Left ventricle myocardium inferior (tissue), 1 donor: ENCODE measurements at regions not wholly inside any gene's neighbourhood (a gene's known extent, or its start where the extent isn't known, plus 50 kb on each side); places are given as distances from the start of the nearest gene placed in this dataset.

Source experiments
- DNase-seq: peaks from one replicate; pipeline ENCODE4 v3.0.0-alpha.2; 2020
- H3K27ac ChIP-seq: fragments of 200-600 bp; replicated peaks from 2 replicates; pipeline ENCODE4 v1.8.0; 2021
- H3K27me3 ChIP-seq: fragments of 200-600 bp; 2 replicates; pipeline ENCODE4 v1.8.0; 2021; ENCODE audit warnings: low read depth
- H3K36me3 ChIP-seq: fragments of 200-600 bp; 2 replicates; pipeline ENCODE4 v1.8.0; 2021
- H3K4me1 ChIP-seq: fragments of 200-600 bp; 2 replicates; pipeline ENCODE4 v1.8.0; 2021
- H3K4me3 ChIP-seq: fragments of 200-600 bp; 2 replicates; pipeline ENCODE4 v1.8.0; 2021; ENCODE audit warnings: mild to moderate bottlenecking, moderate library complexity
- H3K9me3 ChIP-seq: fragments of 200-600 bp; replicated peaks from 2 replicates; pipeline ENCODE4 v1.8.0; 2021
- intact Hi-C: fragments of 100-400 bp; cut with micrococcal nuclease; formaldehyde crosslinking; loops from one replicate; pipeline ENCODE4 v1.11.0; 2022
- TF ChIP-seq, protein P1 (sequence below): fragments of 200-600 bp; IDR thresholded peaks from 2 replicates; pipeline ENCODE4 v1.8.0; 2021; ENCODE audit warnings: antibody characterized with exemption, mild to moderate bottlenecking, borderline replicate concordance
- donor health status: DM: no; HTN: yes; CAD: no; lungs with severe emphysema.

GRCh38 chr13:48890391-48890790 lies 85.3 kb upstream of the FNDC3A start:
- no peak overlapping the region for H3K4me3 ChIP-seq
- TF ChIP-seq, protein P1, sequence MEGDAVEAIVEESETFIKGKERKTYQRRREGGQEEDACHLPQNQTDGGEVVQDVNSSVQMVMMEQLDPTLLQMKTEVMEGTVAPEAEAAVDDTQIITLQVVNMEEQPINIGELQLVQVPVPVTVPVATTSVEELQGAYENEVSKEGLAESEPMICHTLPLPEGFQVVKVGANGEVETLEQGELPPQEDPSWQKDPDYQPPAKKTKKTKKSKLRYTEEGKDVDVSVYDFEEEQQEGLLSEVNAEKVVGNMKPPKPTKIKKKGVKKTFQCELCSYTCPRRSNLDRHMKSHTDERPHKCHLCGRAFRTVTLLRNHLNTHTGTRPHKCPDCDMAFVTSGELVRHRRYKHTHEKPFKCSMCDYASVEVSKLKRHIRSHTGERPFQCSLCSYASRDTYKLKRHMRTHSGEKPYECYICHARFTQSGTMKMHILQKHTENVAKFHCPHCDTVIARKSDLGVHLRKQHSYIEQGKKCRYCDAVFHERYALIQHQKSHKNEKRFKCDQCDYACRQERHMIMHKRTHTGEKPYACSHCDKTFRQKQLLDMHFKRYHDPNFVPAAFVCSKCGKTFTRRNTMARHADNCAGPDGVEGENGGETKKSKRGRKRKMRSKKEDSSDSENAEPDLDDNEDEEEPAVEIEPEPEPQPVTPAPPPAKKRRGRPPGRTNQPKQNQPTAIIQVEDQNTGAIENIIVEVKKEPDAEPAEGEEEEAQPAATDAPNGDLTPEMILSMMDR: no peak
- H3K4me1 ChIP-seq: peaks cover 7% of the 10 kb centered on the region
- DNase-seq: no peak
- H3K27me3 ChIP-seq: no peaks in the 10 kb centered on the region
- H3K36me3 ChIP-seq: no peaks in the 10 kb centered on the region
- no peak overlapping the region for H3K27ac ChIP-seq
- intact Hi-C loops: no loop called here
- no peaks in the 10 kb centered on the region for H3K9me3 ChIP-seq

DNA sequence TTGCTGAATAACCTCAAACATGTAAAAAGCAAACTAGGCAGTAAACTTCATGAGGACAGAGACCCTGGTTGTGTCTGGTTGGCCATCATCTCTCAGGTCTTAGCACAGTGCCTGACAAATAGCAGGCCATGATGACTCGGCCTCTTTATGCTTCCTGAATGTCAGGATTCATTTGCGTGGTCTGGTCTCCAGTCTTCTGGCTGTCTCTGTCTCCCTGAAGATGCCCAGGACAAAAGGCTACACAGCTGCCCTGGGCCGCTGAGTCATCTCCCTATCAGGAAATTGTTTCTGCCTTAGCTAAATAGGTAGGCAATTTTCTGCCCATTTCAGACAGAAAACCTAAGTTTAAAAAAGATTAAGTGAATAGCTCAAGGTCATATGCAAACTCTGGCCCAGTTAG lies 84.1 kb upstream of the FNDC3A start:
- H3K4me3 ChIP-seq: no peak overlapping the region
- TF ChIP-seq, protein P1: no peak
- peaks cover 7% of the 10 kb centered on the region for H3K4me1 ChIP-seq
- no peaks in the 10 kb centered on the region for H3K27me3 ChIP-seq
- H3K9me3 ChIP-seq: no peaks in the 10 kb centered on the region
- intact Hi-C loops: no loop called here
- no peak for DNase-seq
- H3K27ac ChIP-seq: no peak overlapping the region
- no peaks in the 10 kb centered on the region for H3K36me3 ChIP-seq

GRCh38 chr13:48892053-48892687 lies 83.5 kb upstream of the FNDC3A start:
- DNase-seq: no peak
- intact Hi-C loops: no loop called here
- TF ChIP-seq, protein P1: no peak
- no peaks in the 10 kb centered on the region for H3K27me3 ChIP-seq
- no peaks in the 10 kb centered on the region for H3K36me3 ChIP-seq
- H3K27ac ChIP-seq: no peak overlapping the region
- no peaks in the 10 kb centered on the region for H3K9me3 ChIP-seq
- peaks cover 7% of the 10 kb centered on the region for H3K4me1 ChIP-seq
- H3K4me3 ChIP-seq: no peak overlapping the region

- Histone ChIP-seq H3K36me3 (no peaks in the 10 kb centered on the region), H3K4me3 (no peak overlapping the region), H3K4me1 (peaks cover 7% of the 10 kb centered on the region), H3K27me3 (no peaks in the 10 kb centered on the region), H3K27ac (no peak overlapping the region), H3K9me3 (no peaks in the 10 kb centered on the region)
- intact Hi-C loops: no loop called here
- TF ChIP-seq, protein P1: no peak
- no peak for DNase-seq
These were observed 83.0 kb upstream of the FNDC3A start for GRCh38 chr13:48892688-48893075.

GRCh38 chr13:48896312-48896711 lies 79.4 kb upstream of the FNDC3A start:
- no peak overlapping the region for H3K4me3 ChIP-seq
- no peak overlapping the region for H3K27ac ChIP-seq
- TF ChIP-seq, protein P1: no peak
- peaks cover 7% of the 10 kb centered on the region for H3K4me1 ChIP-seq
- DNase-seq: no peak
- H3K27me3 ChIP-seq: peaks cover 17% of the 10 kb centered on the region
- no peaks in the 10 kb centered on the region for H3K9me3 ChIP-seq
- no peaks in the 10 kb centered on the region for H3K36me3 ChIP-seq
- intact Hi-C loops: no loop called here
